NCI-H748 treated with DMSO at 0.1 percent for 48 hours (cell line): ENCODE measurements at regions not wholly inside any gene's neighbourhood (a gene's known extent, or its start where the extent isn't known, plus 50 kb on each side); places are given as distances from the start of the nearest gene placed in this dataset.

Experiments used
- DNase-seq: peaks from one replicate; lab custom pipeline; 2025; lab: John Stamatoyannopoulos, UW

DNA sequence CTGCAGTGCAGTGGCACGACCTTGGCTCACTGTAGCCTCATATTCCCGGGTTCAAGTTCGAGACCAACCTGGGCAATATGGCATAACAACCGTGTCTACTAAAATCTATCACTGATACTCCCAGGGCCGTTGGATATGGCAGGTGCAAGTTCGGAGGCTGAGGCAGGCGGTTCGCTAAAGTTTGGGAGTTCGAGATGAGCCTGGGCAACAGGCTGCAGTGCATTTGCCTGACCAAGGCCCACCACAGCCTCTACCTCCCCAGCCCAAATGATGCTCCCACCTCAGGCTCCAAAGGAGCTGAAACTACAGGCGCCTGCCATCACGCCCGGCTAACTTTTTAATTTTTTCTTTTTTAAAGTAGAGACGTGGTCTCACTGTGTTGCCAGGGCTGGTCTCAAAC is 177.1 kb upstream of the ALG10B start:
- DNase-seq: no peak

GRCh38 chr12:38141239-38141638 is 175.3 kb upstream of the ALG10B start:
- no peak for DNase-seq

DNA sequence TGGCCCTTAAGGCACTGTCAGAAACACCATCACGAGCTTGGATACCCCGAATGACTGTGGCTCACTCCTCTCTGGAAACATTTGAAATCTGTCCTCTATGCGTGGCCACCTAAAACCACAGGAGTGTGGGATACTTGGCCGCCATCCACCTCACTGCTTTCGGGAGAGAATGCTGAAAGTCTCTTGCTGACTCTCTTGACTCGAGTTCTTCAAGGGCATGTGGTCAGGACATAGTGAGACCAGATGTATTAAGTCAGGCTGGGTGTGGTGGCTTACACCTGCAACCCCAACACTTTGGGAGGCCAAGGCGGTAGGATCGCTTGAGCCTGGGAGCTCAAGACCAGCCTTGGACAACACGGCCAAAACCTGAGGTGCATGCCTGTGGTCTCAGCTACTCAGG is 174.7 kb upstream of the ALG10B start:
- DNase-seq: no peak

- DNase-seq: no peak
Observed at GRCh38 chr12:38142974-38143373, 173.6 kb upstream of the ALG10B start.

GRCh38 chr12:38144049-38144448 is 172.5 kb upstream of the ALG10B start:
- no peak for DNase-seq

- DNase-seq: no peak
Observed at GRCh38 chr12:38144601-38145436, 171.8 kb upstream of the ALG10B start.

- no peak for DNase-seq
Observed at GRCh38 chr12:38149395-38150073, 167.0 kb upstream of the ALG10B start.

GRCh38 chr12:38151991-38152700 is 164.4 kb upstream of the ALG10B start:
- no peak for DNase-seq

DNA sequence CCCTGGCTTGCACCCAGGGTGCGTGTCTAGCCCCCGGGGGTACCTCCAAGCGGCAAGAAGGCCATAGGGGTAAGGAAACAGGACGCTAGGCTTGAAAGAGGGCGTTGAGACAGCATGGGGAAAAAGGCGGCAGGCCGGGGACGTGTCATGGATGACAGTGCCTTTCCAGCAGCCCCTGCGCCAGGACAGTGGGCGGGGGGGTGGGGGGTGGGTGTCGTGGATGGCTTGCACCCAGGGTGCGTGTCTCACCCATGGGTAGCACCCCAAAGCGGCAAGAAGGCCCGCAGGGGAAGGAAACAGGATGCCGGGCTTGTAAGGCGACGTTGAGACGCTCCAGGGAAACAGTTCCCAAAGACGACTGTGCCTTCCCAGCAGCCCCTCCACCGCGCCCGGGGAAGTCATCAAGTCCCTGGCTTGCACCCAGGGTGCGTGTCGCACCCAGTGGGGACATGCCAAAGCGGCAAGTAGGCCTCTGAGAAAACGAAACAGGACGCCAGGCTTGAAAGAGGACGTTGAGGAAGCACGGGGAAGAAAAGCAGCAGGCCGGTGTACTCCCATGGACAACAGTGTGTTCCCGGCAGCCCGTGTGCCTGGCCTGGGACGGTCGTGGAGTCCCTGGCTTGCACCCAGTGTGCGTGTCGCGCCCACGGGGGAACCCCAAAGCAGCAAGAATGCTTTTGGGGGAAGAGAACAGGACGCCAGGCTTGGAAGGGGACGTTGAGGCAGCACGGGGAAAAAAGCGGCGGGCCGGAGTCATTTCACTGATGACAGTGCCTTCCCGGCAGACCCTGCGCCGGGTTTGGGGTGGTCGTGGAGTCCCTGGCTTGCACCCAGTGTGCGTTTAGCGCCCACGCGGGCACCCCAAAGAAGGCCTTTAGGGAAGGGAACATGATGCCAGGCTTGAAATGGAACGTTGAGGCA is 163.5 kb upstream of the ALG10B start:
- no peak for DNase-seq

- no peak for DNase-seq
Observed at GRCh38 chr12:38153737-38154061, 162.9 kb upstream of the ALG10B start.

GRCh38 chr12:38154096-38155019 is 162.2 kb upstream of the ALG10B start:
- no peak for DNase-seq

GRCh38 chr12:38155020-38155395 is 161.6 kb upstream of the ALG10B start:
- DNase-seq: no peak

DNA sequence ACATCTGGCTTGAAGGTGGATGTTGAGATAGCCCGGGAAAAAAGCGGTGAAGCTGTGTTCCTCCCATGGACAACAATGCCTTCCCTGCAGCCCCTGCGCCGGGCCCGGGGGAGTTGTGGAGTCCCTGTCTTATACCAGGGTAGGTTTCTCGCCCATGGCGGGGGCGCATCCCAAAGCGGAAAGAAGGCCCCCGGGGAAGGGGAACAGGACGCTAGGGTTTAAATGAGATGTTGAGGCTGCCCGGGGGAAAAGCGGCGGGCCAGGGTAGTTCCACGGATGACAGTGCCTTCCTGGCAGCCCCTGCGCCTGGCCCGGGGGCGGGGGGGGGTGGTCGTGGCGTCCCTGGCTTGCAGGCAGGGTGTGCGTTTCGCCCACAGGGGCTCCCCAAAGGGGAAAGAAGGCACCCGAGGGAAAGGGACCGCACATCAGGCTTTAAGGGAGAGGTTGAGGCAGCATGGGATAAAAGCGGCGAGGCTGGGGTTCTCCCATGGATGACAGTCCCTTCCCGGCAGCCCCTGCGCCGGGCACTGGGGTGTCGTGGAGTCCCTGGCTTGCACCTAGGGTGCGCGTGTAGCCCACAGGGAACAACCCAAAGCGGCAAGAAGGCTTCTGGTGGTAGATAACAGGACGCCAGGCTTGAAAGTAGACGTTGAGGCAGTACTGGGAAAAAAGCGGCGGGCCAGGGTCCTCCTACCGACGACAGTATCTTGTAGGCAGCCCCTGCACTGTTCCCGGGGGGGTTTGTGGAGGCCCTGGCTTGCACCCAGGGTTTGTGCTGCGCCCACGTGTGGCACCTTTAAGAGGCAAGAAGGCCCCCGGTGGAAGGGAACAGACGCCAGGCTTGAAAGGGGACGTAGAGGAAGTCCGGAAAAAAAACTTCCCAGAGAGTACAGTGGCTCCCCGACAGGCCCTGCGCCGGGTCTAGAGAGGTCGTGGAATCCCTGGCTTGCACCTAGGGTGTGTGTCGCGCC is 160.8 kb upstream of the ALG10B start:
- DNase-seq: no peak

GRCh38 chr12:38156497-38157245 is 159.9 kb upstream of the ALG10B start:
- no peak for DNase-seq

GRCh38 chr12:38157274-38157932 is 159.2 kb upstream of the ALG10B start:
- DNase-seq: no peak

DNA sequence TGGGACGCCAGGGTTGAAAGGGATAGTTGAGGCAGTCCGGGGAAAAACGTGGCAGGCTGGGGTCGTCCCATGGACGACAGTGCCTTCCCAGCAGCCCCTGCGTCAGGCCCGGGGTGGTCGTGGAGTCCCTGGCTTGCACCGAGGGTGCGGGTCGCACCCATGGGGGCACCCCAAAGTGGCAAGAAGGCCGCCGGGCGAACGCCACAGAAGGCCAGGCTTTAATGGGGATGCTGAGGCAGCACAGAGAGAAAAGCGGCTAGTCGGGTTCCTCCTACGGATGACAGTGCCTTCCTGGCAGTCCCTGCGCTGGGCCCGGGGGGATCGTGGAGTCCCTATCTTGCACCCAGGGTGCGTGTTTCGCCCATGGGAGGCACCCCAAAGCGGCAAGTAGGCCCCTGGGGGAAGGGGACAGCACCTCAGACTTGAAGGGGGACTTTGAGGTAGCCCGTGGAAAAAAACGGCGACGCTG is 158.6 kb upstream of the ALG10B start:
- no peak for DNase-seq

DNA sequence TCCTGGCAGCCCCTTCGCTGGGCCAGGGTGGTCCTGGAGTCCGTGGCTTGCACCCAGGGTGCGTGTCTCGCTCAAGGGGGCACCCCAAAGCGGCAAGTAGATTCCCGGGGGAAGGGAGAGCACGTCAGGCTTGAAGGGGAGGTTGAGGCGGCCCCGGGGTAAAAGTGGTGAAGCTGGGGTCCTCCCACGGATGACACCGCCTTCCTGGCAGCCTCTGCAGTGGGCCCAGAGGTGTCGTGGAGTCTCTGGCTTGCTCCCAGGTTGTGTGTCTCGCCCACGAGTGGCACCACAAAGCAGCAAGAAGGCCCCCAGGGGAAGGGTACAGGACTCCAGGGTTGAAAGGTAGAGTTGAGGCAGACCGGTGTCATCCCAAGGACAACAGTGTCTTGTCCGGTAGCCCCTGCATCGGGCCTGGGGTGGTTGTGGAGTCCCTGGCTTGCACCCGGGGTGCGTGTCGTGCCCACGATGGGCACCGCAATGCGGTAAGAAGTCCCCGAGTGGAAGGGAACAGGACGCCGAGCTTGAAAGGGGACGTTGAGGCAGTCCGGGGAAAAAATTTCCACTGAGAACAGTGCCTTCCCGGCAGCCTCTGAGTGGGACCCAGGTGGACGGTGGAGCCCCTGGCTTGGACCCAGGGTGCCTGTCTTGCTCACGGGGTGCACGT is 158.0 kb upstream of the ALG10B start:
- no peak for DNase-seq

- no peak for DNase-seq
Observed at GRCh38 chr12:38159092-38159551, 157.5 kb upstream of the ALG10B start.
